CD4-positive, CD25-positive, alpha-beta regulatory T cell (primary cell): ENCODE measurements at regions not wholly inside any gene's neighbourhood (a gene's known extent, or its start where the extent isn't known, plus 50 kb on each side); places are given as distances from the start of the nearest gene placed in this dataset.

Experiments used
- ATAC-seq, 2 donors: fragments of 150-1000 bp; cut with Tn5 transposase; one replicate each; pipeline ENCODE4 v1.10.0; 2021; ENCODE audit warnings: low read depth in 2 of 2, moderate number of reproducible peaks in 2 of 2, moderate library complexity in 1 of 2
- DNase-seq, 3 donors: peaks; one replicate each; pipeline versions ENCODE4 v3.0.0 to v3.0.0-alpha.2; 2012 to 2022; ENCODE audit warnings: mixed read lengths in 1 of 3
- H3K27ac ChIP-seq: one replicate; pipeline ENCODE4 v1.7.0; 2013; ENCODE audit warnings: mild to moderate bottlenecking, low read length; ENCODE audit not compliant: insufficient read depth, poor library complexity, severe bottlenecking
- H3K27me3 ChIP-seq: one replicate; pipeline ENCODE4 v1.7.0; 2013; ENCODE audit warnings: low read length; ENCODE audit not compliant: control insufficient read depth, insufficient read depth
- H3K36me3 ChIP-seq: one replicate; pipeline ENCODE4 v1.7.0; 2013; ENCODE audit warnings: mild to moderate bottlenecking, low read length, moderate library complexity; ENCODE audit not compliant: control insufficient read depth, insufficient read depth
- H3K4me1 ChIP-seq: 2 replicates; pipeline ENCODE4 v1.7.0; 2013; ENCODE audit warnings: mild to moderate bottlenecking, low read length; ENCODE audit not compliant: insufficient read depth, control insufficient read depth, poor library complexity, severe bottlenecking
- H3K4me3 ChIP-seq: one replicate; pipeline ENCODE4 v1.7.0; 2013; ENCODE audit warnings: low read depth, mild to moderate bottlenecking, low read length, moderate library complexity
- H3K9me3 ChIP-seq, 2 experiments: 1 replicate in 1 of 2; 2 replicates in 1 of 2; pipeline ENCODE4 v1.7.0; 2013; ENCODE audit warnings: low read length in 2 of 2, mild to moderate bottlenecking in 1 of 2, moderate library complexity in 1 of 2; ENCODE audit not compliant: control insufficient read depth in 2 of 2
- H3K27ac Mint-ChIP-seq, 3 donors: one replicate each; pipeline ENCODE4 v1.8.0; 2020 to 2022; ENCODE audit warnings: mild to moderate bottlenecking in 3 of 3, mixed read lengths in 3 of 3, moderate library complexity in 2 of 3
- H3K27me3 Mint-ChIP-seq: one replicate; pipeline ENCODE4 v1.8.0; 2022; ENCODE audit warnings: mild to moderate bottlenecking, mixed read lengths
- H3K36me3 Mint-ChIP-seq: one replicate; pipeline ENCODE4 v1.8.0; 2020; ENCODE audit warnings: mixed read lengths
- H3K4me1 Mint-ChIP-seq, 4 donors: one replicate each; pipeline ENCODE4 v1.8.0; 2020 to 2022; ENCODE audit warnings: mixed read lengths in 4 of 4, mild to moderate bottlenecking in 1 of 4
- H3K4me3 Mint-ChIP-seq, 4 donors: one replicate each; pipeline ENCODE4 v1.8.0; 2020 to 2022; ENCODE audit warnings: mild to moderate bottlenecking in 4 of 4, mixed read lengths in 4 of 4, moderate library complexity in 3 of 4
- H3K9me3 Mint-ChIP-seq, 7 donors: one replicate each; pipeline ENCODE4 v1.8.0; 2020 to 2022; ENCODE audit warnings: mixed read lengths in 7 of 7, mild to moderate bottlenecking in 3 of 7, moderate library complexity in 2 of 7

DNA sequence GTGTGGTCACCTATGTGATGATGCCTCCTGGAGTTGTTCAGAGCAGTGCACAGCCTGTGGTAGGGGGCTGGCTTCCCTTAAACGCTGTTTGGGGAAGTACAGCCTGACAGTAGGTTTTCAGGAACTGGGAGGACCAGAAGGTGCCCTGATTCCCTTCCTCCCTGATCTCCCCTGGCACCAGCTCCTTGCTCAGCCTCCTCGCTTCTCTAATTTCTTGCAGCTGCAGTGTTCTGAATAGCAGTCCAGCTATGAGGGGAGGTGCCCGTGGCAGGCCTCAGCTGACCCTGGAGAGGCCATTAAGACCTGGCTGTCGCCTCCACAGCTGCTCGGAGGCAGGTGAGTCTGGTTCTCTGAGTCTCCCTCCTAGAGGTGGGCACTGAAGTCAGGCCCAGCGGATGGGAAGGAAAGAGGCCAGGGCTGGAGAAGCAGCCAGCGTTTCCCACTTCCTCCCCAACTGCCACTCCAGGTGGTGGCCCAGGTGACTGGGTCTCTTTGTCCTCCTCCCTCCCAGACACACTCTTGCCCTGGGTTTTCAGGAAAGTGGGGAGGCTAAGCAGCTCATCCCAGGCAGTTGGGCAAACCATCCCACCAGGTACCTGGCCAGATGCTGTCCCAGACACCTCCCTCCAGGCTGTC lies 52.0 kb upstream of the RPL11 start:
- H3K4me3 ChIP-seq = no peak overlapping the region
- H3K4me1 Mint-ChIP-seq = peaks cover 6 to 27% (median 18%) of the 10 kb centered on the region in 4 donors
- no peaks in the 10 kb centered on the region for H3K36me3 ChIP-seq
- DNase-seq = no peak
- peaks cover 9% of the 10 kb centered on the region for H3K27me3 Mint-ChIP-seq
- peaks cover 0 to 3% (median 0%) of the 10 kb centered on the region in 7 donors for H3K9me3 Mint-ChIP-seq
- H3K9me3 ChIP-seq = no peaks in the 10 kb centered on the region
- no peak for ATAC-seq
- no peak overlapping the region for H3K4me3 Mint-ChIP-seq
- H3K27me3 ChIP-seq = no peaks in the 10 kb centered on the region
- peaks cover 10% of the 10 kb centered on the region for H3K4me1 ChIP-seq
- H3K27ac Mint-ChIP-seq = no peak overlapping the region
- H3K36me3 Mint-ChIP-seq = peaks cover 3% of the 10 kb centered on the region
- H3K27ac ChIP-seq = no peak overlapping the region

DNA sequence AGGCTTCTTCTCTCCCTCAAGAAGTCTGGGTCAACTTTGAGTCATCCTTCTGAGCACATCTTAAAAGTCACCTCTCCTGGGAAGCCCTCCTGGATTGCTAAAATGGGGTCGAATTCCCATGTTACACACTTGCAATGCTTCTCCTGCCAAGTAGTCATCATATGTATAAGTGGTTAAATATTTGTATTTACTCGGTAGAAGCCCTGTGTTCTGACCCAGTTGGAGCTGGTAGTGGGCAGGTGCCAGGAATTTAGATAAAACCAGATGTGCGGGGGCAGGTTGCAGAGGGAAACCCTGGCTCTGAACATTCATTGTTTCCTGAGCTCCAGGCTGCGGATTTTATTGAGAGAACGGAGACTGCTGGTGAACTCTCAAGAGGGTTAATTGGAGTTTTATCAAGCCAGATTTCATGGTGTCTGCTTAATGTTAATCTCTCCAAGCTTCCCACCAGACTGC lies 52.8 kb upstream of the RPL11 start:
- H3K36me3 Mint-ChIP-seq = peaks cover 3% of the 10 kb centered on the region
- H3K4me1 Mint-ChIP-seq = peaks cover 6 to 33% (median 23%) of the 10 kb centered on the region in 4 donors
- DNase-seq (no peak), ATAC-seq (no peak)
- H3K9me3 Mint-ChIP-seq = peaks cover 0 to 3% (median 0%) of the 10 kb centered on the region in 7 donors
- Histone ChIP-seq H3K9me3 (no peaks in the 10 kb centered on the region), H3K4me3 (no peak overlapping the region), H3K27ac (no peak overlapping the region), H3K36me3 (no peaks in the 10 kb centered on the region), H3K27me3 (no peaks in the 10 kb centered on the region), H3K4me1 (peaks cover 17% of the 10 kb centered on the region)
- H3K27ac Mint-ChIP-seq = peak overlapping the region in 1 of 3 donors; percentile 25
- H3K27me3 Mint-ChIP-seq = peaks cover 9% of the 10 kb centered on the region
- H3K4me3 Mint-ChIP-seq = no peak overlapping the region

DNA sequence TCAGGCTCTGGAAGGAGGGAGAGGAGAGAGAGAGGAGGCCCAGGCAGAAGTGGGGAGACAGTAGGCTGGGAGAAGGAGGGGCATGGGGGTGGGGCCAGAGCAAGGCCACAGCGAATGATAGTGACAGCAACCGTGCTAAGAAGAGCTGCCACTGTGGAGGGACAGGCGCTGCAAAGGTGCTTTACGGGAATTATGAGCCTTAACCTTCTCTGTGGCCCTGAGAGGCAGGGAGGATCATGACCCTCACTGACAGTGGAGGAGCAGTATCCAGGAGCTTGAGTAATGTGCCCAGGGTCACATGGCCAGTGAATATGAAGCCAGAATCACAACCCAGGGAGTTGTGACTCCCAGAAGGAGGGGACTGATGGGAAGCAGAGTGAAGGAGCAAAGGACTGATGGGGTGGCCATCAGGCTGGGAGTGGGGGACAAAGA lies 53.4 kb upstream of the RPL11 start:
- H3K4me1 Mint-ChIP-seq = peaks cover 6 to 34% (median 23%) of the 10 kb centered on the region in 4 donors
- peaks cover 0 to 3% (median 0%) of the 10 kb centered on the region in 7 donors for H3K9me3 Mint-ChIP-seq
- ATAC-seq (no peak), DNase-seq (no peak)
- H3K9me3 ChIP-seq = no peaks in the 10 kb centered on the region
- no peak overlapping the region for H3K4me3 ChIP-seq
- H3K27me3 Mint-ChIP-seq = peaks cover 9% of the 10 kb centered on the region
- peaks cover 17% of the 10 kb centered on the region for H3K4me1 ChIP-seq
- peaks cover 3% of the 10 kb centered on the region for H3K36me3 Mint-ChIP-seq
- H3K27ac ChIP-seq = no peak overlapping the region
- no peaks in the 10 kb centered on the region for H3K36me3 ChIP-seq
- H3K4me3 Mint-ChIP-seq = no peak overlapping the region
- H3K27ac Mint-ChIP-seq = no peak overlapping the region
- no peaks in the 10 kb centered on the region for H3K27me3 ChIP-seq

DNA sequence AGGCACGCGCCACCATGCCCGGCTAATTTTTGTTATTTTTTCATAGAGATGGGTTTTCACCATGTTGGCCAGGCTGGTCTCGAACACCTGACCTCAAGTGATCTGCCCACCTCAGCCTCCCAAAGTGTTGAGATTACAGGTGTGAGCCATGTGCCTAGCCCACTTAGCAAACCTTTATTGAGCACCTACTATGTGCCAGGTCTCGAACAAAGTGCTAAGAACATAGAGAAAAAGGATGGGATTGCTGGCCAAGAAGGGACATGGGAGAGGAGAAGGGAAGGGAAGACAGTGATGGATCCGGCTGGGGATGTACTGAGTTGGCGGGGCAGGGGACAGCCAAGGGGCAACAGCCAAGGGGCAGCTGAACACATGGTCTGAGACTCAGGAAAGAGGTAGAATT lies 55.6 kb upstream of the RPL11 start:
- no peaks in the 10 kb centered on the region for H3K27me3 ChIP-seq
- Mint-ChIP-seq H3K36me3 (peaks cover 3% of the 10 kb centered on the region), H3K27ac (peak overlapping the region in 2 of 3 donors; percentile 7 to 91), H3K9me3 (peaks cover 0 to 3% (median 0%) of the 10 kb centered on the region in 7 donors), H3K4me1 (peaks cover 6 to 42% (median 23%) of the 10 kb centered on the region in 4 donors), H3K27me3 (peaks cover 9% of the 10 kb centered on the region), H3K4me3 (peak overlapping the region in 3 of 4 donors; percentile 49 to 79 (median 52))
- no peaks in the 10 kb centered on the region for H3K9me3 ChIP-seq
- DNase-seq = no peak
- no peak overlapping the region for H3K27ac ChIP-seq
- no peak for ATAC-seq
- H3K4me1 ChIP-seq = peaks cover 17% of the 10 kb centered on the region
- H3K36me3 ChIP-seq = no peaks in the 10 kb centered on the region
- no peak overlapping the region for H3K4me3 ChIP-seq

DNA sequence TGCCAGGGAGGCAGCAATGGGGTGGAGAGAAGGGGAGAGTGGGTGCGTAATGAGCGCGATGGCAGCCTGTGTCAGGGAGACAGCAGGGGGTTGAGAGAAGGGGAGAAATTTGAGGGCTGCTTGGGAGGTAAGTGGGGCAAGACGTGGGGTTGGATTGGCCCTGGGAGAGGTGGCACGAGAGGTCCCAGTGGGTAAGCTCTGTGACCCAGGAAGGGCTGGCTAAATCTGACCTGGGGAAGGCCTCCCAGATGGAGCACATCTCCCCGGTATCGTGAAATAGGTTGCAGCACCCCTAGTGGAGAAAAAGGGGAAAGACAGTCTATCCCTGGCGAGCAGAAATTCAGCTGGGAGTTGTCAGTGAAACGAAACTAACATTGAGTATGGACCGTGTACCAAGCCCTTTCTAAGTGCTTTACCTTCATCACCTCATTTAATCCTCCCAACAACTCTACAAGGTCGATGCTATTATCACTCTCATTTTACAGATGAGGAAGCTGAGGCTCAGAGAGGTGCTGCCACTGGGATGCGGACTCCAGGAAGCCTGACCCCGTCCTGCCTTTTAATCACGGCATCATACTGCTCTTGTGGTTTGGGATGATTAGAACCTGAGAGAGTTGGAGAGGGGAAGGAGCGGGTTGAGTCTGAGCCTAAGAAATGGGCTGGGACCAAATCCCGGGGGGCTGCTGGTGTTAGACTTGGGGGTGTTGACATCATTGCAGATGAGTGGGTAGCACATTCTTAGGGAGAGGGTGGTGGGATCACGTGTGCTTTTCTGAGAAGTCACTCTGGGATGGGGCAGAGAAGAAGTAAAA lies 56.6 kb upstream of the RPL11 start:
- Histone ChIP-seq H3K4me1 (peaks cover 17% of the 10 kb centered on the region), H3K27me3 (no peaks in the 10 kb centered on the region), H3K36me3 (no peaks in the 10 kb centered on the region), H3K4me3 (peak overlapping the region; percentile 92), H3K27ac (peak overlapping the region; percentile 42), H3K9me3 (no peaks in the 10 kb centered on the region)
- peaks cover 6 to 49% (median 23%) of the 10 kb centered on the region in 4 donors for H3K4me1 Mint-ChIP-seq
- peak; percentile 74 for ATAC-seq
- DNase-seq = peak; percentile 49 to 80 (median 72)
- peaks cover 3% of the 10 kb centered on the region for H3K36me3 Mint-ChIP-seq
- H3K9me3 Mint-ChIP-seq = peaks cover 0 to 3% (median 0%) of the 10 kb centered on the region in 7 donors
- H3K27ac Mint-ChIP-seq = peak overlapping the region; percentile 90 to 100 (median 97)
- peaks cover 9% of the 10 kb centered on the region for H3K27me3 Mint-ChIP-seq
- peak overlapping the region; percentile 49 to 85 (median 79) for H3K4me3 Mint-ChIP-seq

DNA sequence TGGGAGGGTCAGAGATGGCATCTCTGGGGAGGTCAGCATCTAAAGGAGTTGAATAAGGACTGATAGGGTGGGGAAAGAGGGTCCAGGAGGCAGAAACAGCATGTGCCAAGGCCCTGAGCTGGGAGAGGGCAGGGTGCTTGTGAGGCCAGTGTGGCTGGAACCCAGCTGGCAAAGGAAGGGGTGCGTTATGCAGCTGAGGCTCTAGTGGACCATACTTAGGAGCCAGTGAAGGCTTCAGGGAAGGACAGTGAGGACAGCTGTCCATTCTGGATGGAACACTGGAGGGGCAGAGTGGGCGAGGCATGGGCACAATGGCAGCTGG lies 57.1 kb upstream of the RPL11 start:
- Mint-ChIP-seq H3K4me1 (peaks cover 6 to 54% (median 23%) of the 10 kb centered on the region in 4 donors), H3K36me3 (peaks cover 3% of the 10 kb centered on the region), H3K27me3 (peaks cover 9% of the 10 kb centered on the region), H3K9me3 (peaks cover 0 to 3% (median 0%) of the 10 kb centered on the region in 7 donors), H3K4me3 (peak overlapping the region in 3 of 4 donors; percentile 49 to 79 (median 79)), H3K27ac (peak overlapping the region; percentile 90 to 100 (median 97))
- H3K4me1 ChIP-seq = peaks cover 20% of the 10 kb centered on the region
- ATAC-seq = no peak
- H3K36me3 ChIP-seq = no peaks in the 10 kb centered on the region
- peak overlapping the region; percentile 10 for H3K4me3 ChIP-seq
- H3K27ac ChIP-seq = peak overlapping the region; percentile 15
- no peaks in the 10 kb centered on the region for H3K9me3 ChIP-seq
- no peaks in the 10 kb centered on the region for H3K27me3 ChIP-seq
- DNase-seq = no peak

DNA sequence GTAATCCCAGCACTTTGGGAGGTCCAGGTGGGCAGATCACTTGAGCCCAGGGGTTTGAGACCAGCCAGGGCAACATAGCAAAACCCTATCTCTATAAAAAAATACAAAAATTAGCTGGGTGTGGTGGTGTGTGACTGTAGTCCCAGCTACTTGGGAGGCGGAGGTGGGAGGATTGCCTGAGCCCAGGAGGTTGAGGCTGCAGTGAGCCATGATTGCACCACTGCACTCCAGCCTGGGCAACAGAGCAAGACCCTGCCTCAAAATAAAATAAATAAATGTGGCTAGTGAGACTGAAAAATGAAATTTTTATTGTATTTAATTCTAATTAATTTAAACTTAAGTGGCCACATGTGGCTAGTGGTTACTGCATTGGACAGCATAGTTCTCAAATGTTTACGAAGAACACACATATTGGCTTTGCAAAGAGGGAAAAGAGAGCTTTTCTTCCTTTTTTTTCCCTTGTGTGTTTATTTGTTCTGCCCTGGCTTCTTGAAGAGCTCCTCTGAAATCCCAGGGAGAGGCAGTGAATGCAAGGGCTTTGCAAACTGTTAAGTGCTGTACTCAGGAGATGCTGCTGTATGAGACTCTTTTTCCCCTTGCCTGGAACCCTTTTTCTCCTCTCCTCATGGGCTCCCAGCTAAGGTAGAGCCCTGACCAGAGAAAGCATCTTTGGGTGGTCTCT lies 59.0 kb upstream of the RPL11 start:
- ATAC-seq = no peak
- Histone ChIP-seq H3K4me3 (no peak overlapping the region), H3K9me3 (no peaks in the 10 kb centered on the region), H3K36me3 (no peaks in the 10 kb centered on the region), H3K27ac (no peak overlapping the region), H3K27me3 (no peaks in the 10 kb centered on the region), H3K4me1 (peaks cover 32% of the 10 kb centered on the region)
- H3K27me3 Mint-ChIP-seq = peaks cover 5% of the 10 kb centered on the region
- peak overlapping the region in 2 of 3 donors; percentile 26 to 38 for H3K27ac Mint-ChIP-seq
- H3K9me3 Mint-ChIP-seq = peaks cover 0 to 3% (median 0%) of the 10 kb centered on the region in 7 donors
- peak overlapping the region in 1 of 4 donors; percentile 70 for H3K4me3 Mint-ChIP-seq
- no peak for DNase-seq
- H3K36me3 Mint-ChIP-seq = peaks cover 3% of the 10 kb centered on the region
- H3K4me1 Mint-ChIP-seq = peaks cover 7 to 65% (median 32%) of the 10 kb centered on the region in 4 donors
